Duodenal mucosa (tissue), 2 donors: ENCODE measurements at regions not wholly inside any gene's neighbourhood (a gene's known extent, or its start where the extent isn't known, plus 50 kb on each side); places are given as distances from the start of the nearest gene placed in this dataset.
"Not testable (repeated sequence)": the region's sequence is repeated elsewhere in the genome, so short reads cannot be mapped to it uniquely, and the experiment has no call there.

ENCODE experiments used
- H3K27ac ChIP-seq: one replicate; pipeline ENCODE4 v1.7.0; 2013; ENCODE audit warnings: low read depth, low read length
- H3K27me3 ChIP-seq, 2 donors: one replicate each; pipeline ENCODE4 v1.7.0; 2013; ENCODE audit warnings: low read length in 2 of 2, control low read depth in 1 of 2; ENCODE audit not compliant: insufficient read depth in 2 of 2, control insufficient read depth in 1 of 2
- H3K36me3 ChIP-seq, 2 donors: one replicate each; pipeline ENCODE4 v1.7.0; 2013; ENCODE audit warnings: low read length in 2 of 2, control low read depth in 1 of 2; ENCODE audit not compliant: insufficient read depth in 2 of 2, control insufficient read depth in 1 of 2
- H3K4me1 ChIP-seq, 2 donors: one replicate each; pipeline ENCODE4 v1.7.0; 2013; ENCODE audit warnings: low read length in 2 of 2, control low read depth in 1 of 2; ENCODE audit not compliant: insufficient read depth in 2 of 2, control insufficient read depth in 1 of 2
- H3K4me3 ChIP-seq, 2 donors: one replicate each; pipeline ENCODE4 v1.7.0; 2013; ENCODE audit warnings: low read length in 2 of 2, low read depth in 1 of 2
- H3K9ac ChIP-seq, 2 donors: one replicate each; pipeline ENCODE4 v1.7.0; 2013; ENCODE audit warnings: low read length in 2 of 2, low read depth in 1 of 2
- H3K9me3 ChIP-seq, 2 donors: one replicate each; pipeline ENCODE4 v1.7.0; 2013; ENCODE audit warnings: low read length in 2 of 2, control low read depth in 1 of 2; ENCODE audit not compliant: control insufficient read depth in 1 of 2

- Histone ChIP-seq H3K36me3 (no peaks in the 10 kb centered on the region), H3K4me3 (no peak overlapping the region), H3K9ac (no peak overlapping the region), H3K27me3 (no peaks in the 10 kb centered on the region), H3K4me1 (peaks cover 0 to 6% of the 10 kb centered on the region in 2 donors), H3K9me3 (no peaks in the 10 kb centered on the region), H3K27ac (no peak overlapping the region)
Observed at GRCh38 chr14:106378191-106378590, 851.8 kb downstream of the TMEM121 start.

DNA sequence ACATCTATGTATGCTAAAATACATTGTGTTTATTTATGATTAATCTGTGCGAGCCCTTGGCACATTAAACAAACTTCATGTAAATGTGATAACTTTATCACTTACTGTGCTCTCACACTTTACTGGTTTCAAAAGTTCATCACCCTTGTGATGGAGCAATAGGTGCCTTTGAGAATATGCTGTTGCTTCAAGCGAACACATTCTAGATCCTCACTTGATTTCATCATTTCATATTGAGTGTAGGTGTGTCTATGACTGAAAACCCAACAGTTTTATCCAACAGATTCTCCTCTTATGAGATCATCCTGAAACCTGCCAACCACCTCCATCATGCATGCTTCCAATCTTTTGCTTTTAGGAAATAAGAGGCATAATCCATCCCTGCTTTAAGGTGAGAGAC is 854.4 kb downstream of the TMEM121 start:
- H3K27me3 ChIP-seq = no peaks in the 10 kb centered on the region
- H3K27ac ChIP-seq = no peak overlapping the region
- H3K4me1 ChIP-seq = no peaks in the 10 kb centered on the region
- H3K4me3 ChIP-seq = no peak overlapping the region
- H3K9ac ChIP-seq = no peak overlapping the region
- H3K36me3 ChIP-seq = no peaks in the 10 kb centered on the region
- no peaks in the 10 kb centered on the region for H3K9me3 ChIP-seq

DNA sequence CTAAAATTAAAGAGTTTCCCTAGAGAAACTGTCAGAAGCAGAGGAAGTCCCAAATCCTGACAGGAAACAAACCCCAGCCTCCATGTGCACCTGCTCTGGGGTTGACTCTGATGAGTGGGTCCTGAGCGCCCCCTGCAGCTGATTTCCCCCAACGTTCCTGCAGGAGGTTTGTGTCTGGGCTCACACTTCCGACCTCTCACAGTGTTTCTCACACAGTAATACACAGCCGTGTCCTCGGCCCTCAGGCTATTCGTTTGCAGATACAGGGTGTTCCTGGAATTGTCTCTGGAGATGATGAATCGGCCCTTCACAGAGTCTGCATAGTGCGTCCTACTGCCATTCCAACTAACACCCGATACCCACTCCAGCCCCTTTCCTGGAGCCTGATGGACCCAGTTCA is 862.8 kb downstream of the TMEM121 start:
- H3K4me3 ChIP-seq, H3K36me3 ChIP-seq, H3K27ac ChIP-seq, H3K9ac ChIP-seq, H3K9me3 ChIP-seq, H3K4me1 ChIP-seq, H3K27me3 ChIP-seq: not testable (repeated sequence)

DNA sequence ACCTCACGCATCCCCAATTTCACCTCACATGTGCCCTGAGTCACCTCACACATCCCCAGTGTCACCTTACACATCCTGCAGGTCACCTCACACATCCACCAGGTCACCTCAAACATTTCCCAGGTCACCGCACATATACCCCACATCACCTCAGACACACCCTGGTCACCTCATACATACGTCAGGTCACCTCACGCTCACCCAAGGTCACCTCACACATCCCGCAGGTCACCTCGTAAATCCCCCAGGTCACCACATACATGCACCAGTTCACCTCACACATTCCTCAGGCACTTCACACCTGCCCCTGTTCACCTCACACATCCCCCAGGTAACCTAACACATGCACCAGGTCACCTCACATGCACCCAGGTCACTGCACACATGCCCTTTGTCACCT is 864.0 kb downstream of the TMEM121 start:
- Histone ChIP-seq H3K9ac (no peak overlapping the region), H3K36me3 (no peaks in the 10 kb centered on the region), H3K4me1 (no peaks in the 10 kb centered on the region), H3K9me3 (no peaks in the 10 kb centered on the region), H3K27me3 (peaks cover 0 to 3% of the 10 kb centered on the region in 2 donors), H3K4me3 (no peak overlapping the region), H3K27ac (no peak overlapping the region)

DNA sequence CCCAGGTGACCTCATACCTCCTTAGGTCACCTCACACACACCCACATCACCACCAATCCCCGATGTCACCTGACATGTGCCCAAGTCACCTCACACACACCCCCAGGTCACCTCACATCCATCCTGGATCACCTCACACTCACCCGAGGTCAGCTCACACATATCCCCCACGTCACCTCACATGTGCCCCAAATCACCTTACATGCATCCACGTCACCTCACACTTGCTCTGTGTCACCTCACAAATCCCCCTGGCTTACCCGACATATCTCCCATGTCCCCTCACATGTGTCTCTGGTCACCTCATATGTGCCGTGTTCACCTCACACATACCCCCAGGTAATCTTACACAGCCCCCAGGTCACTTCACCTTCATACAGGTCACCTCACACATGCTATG is 864.6 kb downstream of the TMEM121 start:
- H3K27ac ChIP-seq = no peak overlapping the region
- no peak overlapping the region for H3K4me3 ChIP-seq
- no peaks in the 10 kb centered on the region for H3K4me1 ChIP-seq
- H3K9me3 ChIP-seq = no peaks in the 10 kb centered on the region
- H3K27me3 ChIP-seq = peaks cover 0 to 3% of the 10 kb centered on the region in 2 donors
- no peaks in the 10 kb centered on the region for H3K36me3 ChIP-seq
- no peak overlapping the region for H3K9ac ChIP-seq

DNA sequence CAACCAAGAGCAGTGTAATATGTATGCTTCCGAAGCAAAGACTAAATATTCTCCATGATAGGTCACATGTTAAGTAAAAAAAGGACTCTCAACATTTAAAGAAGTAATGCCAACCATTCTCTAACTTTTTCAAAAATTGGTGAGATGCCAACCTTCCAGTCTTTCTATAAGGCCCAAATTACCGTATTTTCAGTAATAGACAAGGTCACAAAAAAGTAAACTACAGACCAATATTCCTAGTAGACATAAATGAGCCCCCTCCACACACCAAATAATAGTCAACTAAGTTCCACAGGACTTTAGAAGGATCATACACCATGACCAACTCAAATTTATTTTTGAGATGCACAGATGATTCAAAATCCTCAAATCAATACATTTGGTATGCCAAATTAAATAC is 867.4 kb downstream of the TMEM121 start:
- Histone ChIP-seq H3K4me3 (no peak overlapping the region), H3K27me3 (peaks cover 0 to 3% of the 10 kb centered on the region in 2 donors), H3K36me3 (no peaks in the 10 kb centered on the region), H3K9ac (no peak overlapping the region), H3K27ac (no peak overlapping the region), H3K4me1 (no peaks in the 10 kb centered on the region), H3K9me3 (no peaks in the 10 kb centered on the region)

DNA sequence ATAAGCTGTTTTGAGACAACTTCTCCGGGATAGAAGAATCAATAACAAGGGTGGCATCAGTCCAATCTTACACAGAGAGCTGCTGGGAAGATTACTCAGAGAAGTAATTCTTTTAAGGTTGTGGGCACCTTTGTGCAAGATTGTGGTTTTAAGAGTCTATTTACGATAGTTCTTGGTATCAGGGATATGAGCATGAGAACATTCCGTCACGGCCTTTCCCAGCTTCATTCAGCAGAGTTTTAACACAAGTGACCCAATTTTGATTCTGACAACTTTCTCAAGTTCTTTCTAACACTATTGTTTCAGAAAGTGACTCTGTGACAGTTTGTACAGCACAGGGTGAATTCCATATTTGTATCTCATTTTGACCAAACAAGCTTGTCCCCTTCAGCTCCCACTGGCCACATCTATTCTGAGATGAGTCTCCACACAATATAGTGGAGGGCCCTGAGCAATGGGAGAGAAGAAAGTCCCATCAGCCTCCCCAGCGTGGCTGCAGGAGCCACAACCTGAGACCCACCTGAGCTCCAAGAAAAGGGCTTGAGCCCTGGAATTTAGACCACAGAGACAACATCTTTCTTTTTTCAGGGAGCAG is 869.2 kb downstream of the TMEM121 start:
- H3K4me3 ChIP-seq = no peak overlapping the region
- no peak overlapping the region for H3K9ac ChIP-seq

GRCh38 chr14:106396999-106397398 is 870.6 kb downstream of the TMEM121 start:
- H3K9ac ChIP-seq = no peak overlapping the region
- peaks cover 0 to 2% of the 10 kb centered on the region in 2 donors for H3K27me3 ChIP-seq

More for the DNA sequence above, 869.2 kb downstream of the TMEM121 start:
- no peaks in the 10 kb centered on the region for H3K4me1 ChIP-seq
- no peaks in the 10 kb centered on the region for H3K9me3 ChIP-seq
- no peaks in the 10 kb centered on the region for H3K36me3 ChIP-seq
- H3K27ac ChIP-seq = no peak overlapping the region
- peaks cover 0 to 3% of the 10 kb centered on the region in 2 donors for H3K27me3 ChIP-seq

GRCh38 chr14:106398931-106399331 is 872.5 kb downstream of the TMEM121 start:
- not testable (repeated sequence) for H3K27ac ChIP-seq, H3K4me1 ChIP-seq, H3K9ac ChIP-seq, H3K36me3 ChIP-seq, H3K9me3 ChIP-seq, H3K27me3 ChIP-seq, H3K4me3 ChIP-seq

More at GRCh38 chr14:106396999-106397398, 870.6 kb downstream of the TMEM121 start:
- H3K9me3 ChIP-seq = no peaks in the 10 kb centered on the region
- no peak overlapping the region for H3K4me3 ChIP-seq
- no peaks in the 10 kb centered on the region for H3K4me1 ChIP-seq
- no peaks in the 10 kb centered on the region for H3K36me3 ChIP-seq
- no peak overlapping the region for H3K27ac ChIP-seq

DNA sequence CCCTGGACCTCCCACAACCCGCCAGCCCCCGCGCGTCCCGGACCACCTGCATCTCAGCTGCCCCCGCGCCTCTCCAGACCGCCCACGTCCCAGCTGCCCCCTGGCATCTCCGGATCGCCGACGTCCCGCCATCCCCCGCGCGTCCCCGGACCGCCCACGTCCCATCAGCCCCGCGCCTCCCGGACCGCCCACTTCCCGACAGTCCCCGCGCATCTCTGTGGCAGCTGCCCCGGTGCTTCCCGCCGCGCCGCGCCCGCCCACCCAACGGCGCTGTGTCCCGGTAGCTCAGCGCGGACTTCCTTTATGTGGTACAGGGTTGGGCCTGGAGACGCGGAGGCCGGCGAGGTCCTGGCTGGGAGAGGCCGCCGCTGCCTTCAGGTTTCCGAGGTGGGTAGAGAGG is 874.9 kb downstream of the TMEM121 start:
- H3K9me3 ChIP-seq, H3K9ac ChIP-seq, H3K4me3 ChIP-seq, H3K4me1 ChIP-seq, H3K27me3 ChIP-seq, H3K27ac ChIP-seq, H3K36me3 ChIP-seq: not testable (repeated sequence)

- H3K4me1 ChIP-seq, H3K4me3 ChIP-seq, H3K9ac ChIP-seq, H3K9me3 ChIP-seq, H3K27ac ChIP-seq, H3K36me3 ChIP-seq, H3K27me3 ChIP-seq: not testable (repeated sequence)
Observed at GRCh38 chr14:106410229-106410628, 883.8 kb downstream of the TMEM121 start.
